Liver (tissue), 8 donors: ENCODE measurements at regions not wholly inside any gene's neighbourhood (a gene's known extent, or its start where the extent isn't known, plus 50 kb on each side); places are given as distances from the start of the nearest gene placed in this dataset.

Source experiments
- DNase-seq: peaks from one replicate; pipeline ENCODE4 v3.0.0-alpha.2; 2017; ENCODE audit warnings: low spot score
- H3K27ac ChIP-seq, 2 donors: one replicate each; pipeline ENCODE4 v1.7.0; 2013; ENCODE audit warnings: inconsistent platforms in 2 of 2, low read length in 2 of 2, control low read depth in 1 of 2, low read depth in 1 of 2, mild to moderate bottlenecking in 1 of 2
- H3K27me3 ChIP-seq, 4 donors: one replicate each; pipeline versions ENCODE4 v1.6.1 to v1.7.0; 2013; ENCODE audit warnings: low read length in 3 of 4, inconsistent platforms in 1 of 4, mild to moderate bottlenecking in 1 of 4, moderate library complexity in 1 of 4; ENCODE audit not compliant: control insufficient read depth in 4 of 4, insufficient read depth in 4 of 4
- H3K36me3 ChIP-seq, 4 donors: one replicate each; pipeline versions ENCODE4 v1.6.1 to v1.7.0; 2013; ENCODE audit warnings: low read length in 3 of 4, mild to moderate bottlenecking in 3 of 4, low read depth in 1 of 4, moderate library complexity in 1 of 4; ENCODE audit not compliant: control insufficient read depth in 4 of 4, insufficient read depth in 3 of 4
- H3K4me1 ChIP-seq, 4 donors: one replicate each; pipeline versions ENCODE4 v1.6.1 to v1.7.0; 2013; ENCODE audit warnings: low read length in 3 of 4, mild to moderate bottlenecking in 3 of 4, moderate library complexity in 1 of 4; ENCODE audit not compliant: control insufficient read depth in 4 of 4, insufficient read depth in 4 of 4
- H3K4me3 ChIP-seq, 3 donors: one replicate each; pipeline versions ENCODE4 v1.6.1 to v1.7.0; 2013; ENCODE audit warnings: low read length in 3 of 3, control low read depth in 1 of 3, low read depth in 1 of 3, mild to moderate bottlenecking in 1 of 3
- H3K9ac ChIP-seq, 2 donors: one replicate each; pipeline ENCODE4 v1.7.0; 2013; ENCODE audit warnings: low read length in 2 of 2, mild to moderate bottlenecking in 2 of 2, moderate library complexity in 2 of 2, control low read depth in 1 of 2, low read depth in 1 of 2
- H3K9me3 ChIP-seq, 4 donors: one replicate each; pipeline versions ENCODE4 v1.6.1 to v1.7.0; 2013; ENCODE audit warnings: low read length in 3 of 4; ENCODE audit not compliant: control insufficient read depth in 4 of 4
- EGR1 ChIP-seq, 2 donors: IDR thresholded peaks; 2 replicates each; pipeline ENCODE4 v1.6.1; 2016 to 2018; ENCODE audit warnings: antibody characterized with exemption in 2 of 2, low read depth in 2 of 2
- FOXA1 ChIP-seq: IDR thresholded peaks from 2 replicates; pipeline ENCODE4 v1.6.1; 2016; ENCODE audit warnings: antibody characterized with exemption
- FOXA2 ChIP-seq: IDR thresholded peaks from 2 replicates; pipeline ENCODE4 v1.6.1; 2016; ENCODE audit warnings: antibody characterized with exemption
- GABPA ChIP-seq, 2 donors: IDR thresholded peaks in 1 of 2; conservative IDR thresholded peaks in 1 of 2; 2 replicates each; pipeline ENCODE4 v1.6.1; 2016; ENCODE audit warnings: antibody characterized with exemption in 2 of 2, mild to moderate bottlenecking in 1 of 2, moderate library complexity in 1 of 2
- HNF4A ChIP-seq, 2 donors: conservative IDR thresholded peaks; 2 replicates each; pipeline ENCODE4 v1.6.1; 2016; ENCODE audit warnings: antibody characterized with exemption in 2 of 2, mild to moderate bottlenecking in 2 of 2
- HNF4G ChIP-seq: IDR thresholded peaks from 2 replicates; pipeline ENCODE4 v1.6.1; 2016; ENCODE audit warnings: antibody characterized with exemption
- JUND ChIP-seq, 2 donors: IDR thresholded peaks; 2 replicates each; pipeline ENCODE4 v1.6.1; 2016; ENCODE audit warnings: antibody characterized with exemption in 2 of 2
- NR2F2 ChIP-seq: IDR thresholded peaks from 2 replicates; pipeline ENCODE4 v1.6.1; 2016; ENCODE audit warnings: antibody characterized with exemption
- RAD21 ChIP-seq, 2 donors: IDR thresholded peaks; 2 replicates each; pipeline ENCODE4 v1.6.1; 2016; ENCODE audit warnings: antibody characterized with exemption in 2 of 2, mild to moderate bottlenecking in 2 of 2
- RXRA ChIP-seq, 2 donors: IDR thresholded peaks; 2 replicates each; pipeline ENCODE4 v1.6.1; 2017 to 2018; ENCODE audit warnings: antibody characterized with exemption in 2 of 2, mild to moderate bottlenecking in 1 of 2
- SP1 ChIP-seq: IDR thresholded peaks from 2 replicates; pipeline ENCODE4 v1.6.1; 2018; ENCODE audit warnings: antibody characterized with exemption, mild to moderate bottlenecking
- TAF1 ChIP-seq: conservative IDR thresholded peaks from 2 replicates; pipeline ENCODE4 v1.6.1; 2016; ENCODE audit warnings: antibody characterized with exemption, mild to moderate bottlenecking
- YY1 ChIP-seq: IDR thresholded peaks from 2 replicates; pipeline ENCODE4 v1.6.1; 2016; ENCODE audit warnings: antibody characterized with exemption, mild to moderate bottlenecking
- WGBS: extraction: QIAGEN DNeasy Blood & Tissue Kit; methylation state at CpG from one replicate; pipeline ENCODE4 v1.1.7; 2013; 5-methylcytosine and 5-hydroxymethylcytosine counted together
- TF ChIP-seq, protein P1 (sequence below): IDR thresholded peaks from 2 replicates; pipeline ENCODE4 v1.6.1; 2016; ENCODE audit warnings: antibody characterized with exemption
- TF ChIP-seq, protein P2 (sequence below): IDR thresholded peaks from 2 replicates; pipeline ENCODE4 v1.6.1; 2016; ENCODE audit warnings: antibody characterized with exemption, mild to moderate bottlenecking
- TF ChIP-seq, protein P3 (sequence below): fragments of 150-350 bp; IDR thresholded peaks from 2 replicates; pipeline ENCODE4 v1.5.1; 2017; ENCODE audit warnings: improper control_type of control experiment, low read depth, low read length; ENCODE audit not compliant: missing input control
- TF ChIP-seq, protein P4 (sequence below): IDR thresholded peaks from 2 replicates; pipeline ENCODE4 v1.6.1; 2016; ENCODE audit warnings: antibody characterized with exemption
- TF ChIP-seq, protein P5 (sequence below): IDR thresholded peaks from 2 replicates; pipeline ENCODE4 v1.6.1; 2016; ENCODE audit warnings: antibody characterized with exemption
- donor health status: healthy.
- donor health status: healthy.
- donor health status: healthy.
- donor health status: healthy.
- donor health status: healthy.

DNA sequence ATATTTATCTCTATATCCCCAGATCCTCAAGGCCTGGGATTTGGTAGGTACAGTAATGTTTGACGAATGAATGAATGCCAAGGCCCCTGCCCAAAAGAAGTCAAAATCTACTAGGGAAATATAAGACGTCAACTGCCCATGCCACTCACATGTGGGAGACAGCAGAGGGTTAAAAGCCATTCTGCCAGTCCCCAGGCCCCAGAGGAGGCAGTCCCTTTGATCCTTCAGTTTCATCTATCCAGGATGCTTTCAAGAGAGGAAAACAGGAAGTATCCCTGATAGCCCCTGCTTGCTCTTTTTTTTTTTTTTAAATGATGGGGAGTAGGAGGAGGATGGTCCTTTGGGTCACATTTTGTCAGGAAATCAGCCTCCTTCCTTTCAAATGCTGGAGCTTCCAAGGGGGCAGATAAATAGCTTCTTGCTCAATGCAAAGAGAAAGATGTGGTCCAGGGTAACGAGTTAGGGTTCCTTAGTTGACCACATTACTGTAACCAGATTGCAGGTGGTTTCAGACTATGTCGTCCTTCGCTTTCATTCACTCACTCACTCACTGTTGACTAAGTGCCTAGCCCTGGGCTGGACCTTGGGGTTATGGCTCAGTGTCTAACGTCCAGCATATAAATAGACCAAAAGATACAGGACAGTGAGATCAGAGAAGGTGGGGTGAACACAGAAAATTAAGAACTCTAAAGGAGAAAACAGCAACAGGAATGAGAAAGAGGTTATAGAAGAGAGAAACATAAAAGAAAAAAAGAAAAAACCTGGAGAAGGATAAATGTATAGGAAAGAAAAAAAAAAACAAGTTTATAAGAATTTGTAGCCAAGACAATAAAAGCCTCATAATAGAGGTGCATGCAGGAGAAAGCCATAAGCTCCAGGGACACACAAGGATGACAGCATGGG is 64.6 kb upstream of the PIM1 start:
- H3K36me3 ChIP-seq, result no peaks in the 10 kb centered on the region
- H3K4me1 ChIP-seq, result peaks cover 6 to 38% (median 20%) of the 10 kb centered on the region in 4 donors
- no peaks in the 10 kb centered on the region for H3K9me3 ChIP-seq
- no peak overlapping the region for H3K4me3 ChIP-seq
- no peak overlapping the region for H3K9ac ChIP-seq
- H3K27ac ChIP-seq, result peak overlapping the region; percentile 84 to 91
- WGBS, result 79% methylated on average over 6 of the region's 6 CpGs
- no peaks in the 10 kb centered on the region for H3K27me3 ChIP-seq
- no peak for TF ChIP-seq FOXA2
- TF ChIP-seq JUND (IDR thresholded peaks at IDR 0.05), result no peak
- TF ChIP-seq, protein P1, sequence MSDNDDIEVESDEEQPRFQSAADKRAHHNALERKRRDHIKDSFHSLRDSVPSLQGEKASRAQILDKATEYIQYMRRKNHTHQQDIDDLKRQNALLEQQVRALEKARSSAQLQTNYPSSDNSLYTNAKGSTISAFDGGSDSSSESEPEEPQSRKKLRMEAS, result no peak
- TF ChIP-seq FOXA1, result no peak
- TF ChIP-seq, protein P2, sequence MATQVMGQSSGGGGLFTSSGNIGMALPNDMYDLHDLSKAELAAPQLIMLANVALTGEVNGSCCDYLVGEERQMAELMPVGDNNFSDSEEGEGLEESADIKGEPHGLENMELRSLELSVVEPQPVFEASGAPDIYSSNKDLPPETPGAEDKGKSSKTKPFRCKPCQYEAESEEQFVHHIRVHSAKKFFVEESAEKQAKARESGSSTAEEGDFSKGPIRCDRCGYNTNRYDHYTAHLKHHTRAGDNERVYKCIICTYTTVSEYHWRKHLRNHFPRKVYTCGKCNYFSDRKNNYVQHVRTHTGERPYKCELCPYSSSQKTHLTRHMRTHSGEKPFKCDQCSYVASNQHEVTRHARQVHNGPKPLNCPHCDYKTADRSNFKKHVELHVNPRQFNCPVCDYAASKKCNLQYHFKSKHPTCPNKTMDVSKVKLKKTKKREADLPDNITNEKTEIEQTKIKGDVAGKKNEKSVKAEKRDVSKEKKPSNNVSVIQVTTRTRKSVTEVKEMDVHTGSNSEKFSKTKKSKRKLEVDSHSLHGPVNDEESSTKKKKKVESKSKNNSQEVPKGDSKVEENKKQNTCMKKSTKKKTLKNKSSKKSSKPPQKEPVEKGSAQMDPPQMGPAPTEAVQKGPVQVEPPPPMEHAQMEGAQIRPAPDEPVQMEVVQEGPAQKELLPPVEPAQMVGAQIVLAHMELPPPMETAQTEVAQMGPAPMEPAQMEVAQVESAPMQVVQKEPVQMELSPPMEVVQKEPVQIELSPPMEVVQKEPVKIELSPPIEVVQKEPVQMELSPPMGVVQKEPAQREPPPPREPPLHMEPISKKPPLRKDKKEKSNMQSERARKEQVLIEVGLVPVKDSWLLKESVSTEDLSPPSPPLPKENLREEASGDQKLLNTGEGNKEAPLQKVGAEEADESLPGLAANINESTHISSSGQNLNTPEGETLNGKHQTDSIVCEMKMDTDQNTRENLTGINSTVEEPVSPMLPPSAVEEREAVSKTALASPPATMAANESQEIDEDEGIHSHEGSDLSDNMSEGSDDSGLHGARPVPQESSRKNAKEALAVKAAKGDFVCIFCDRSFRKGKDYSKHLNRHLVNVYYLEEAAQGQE, result no peak
- no peak for DNase-seq

DNA sequence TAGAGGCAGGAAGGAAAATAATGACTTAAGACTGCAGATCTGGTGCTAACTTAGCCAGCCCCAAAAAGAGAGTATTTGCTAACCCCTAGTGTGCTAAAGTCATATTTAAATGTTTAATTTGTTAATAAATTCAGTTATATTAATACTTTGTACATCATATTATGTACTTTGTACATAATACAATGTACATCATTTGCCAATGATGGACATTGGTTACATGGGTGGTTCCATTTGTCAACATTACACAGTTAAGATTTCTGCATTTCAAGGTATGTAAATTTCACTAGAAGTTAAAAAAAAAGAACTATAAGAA is 63.9 kb upstream of the PIM1 start:
- TF ChIP-seq, protein P2, result no peak
- no peak for TF ChIP-seq EGR1 (IDR thresholded peaks at IDR 0.05; ENCODE audit: low read depth in 2 of 2)
- no peak for TF ChIP-seq FOXA2
- TF ChIP-seq, protein P3, sequence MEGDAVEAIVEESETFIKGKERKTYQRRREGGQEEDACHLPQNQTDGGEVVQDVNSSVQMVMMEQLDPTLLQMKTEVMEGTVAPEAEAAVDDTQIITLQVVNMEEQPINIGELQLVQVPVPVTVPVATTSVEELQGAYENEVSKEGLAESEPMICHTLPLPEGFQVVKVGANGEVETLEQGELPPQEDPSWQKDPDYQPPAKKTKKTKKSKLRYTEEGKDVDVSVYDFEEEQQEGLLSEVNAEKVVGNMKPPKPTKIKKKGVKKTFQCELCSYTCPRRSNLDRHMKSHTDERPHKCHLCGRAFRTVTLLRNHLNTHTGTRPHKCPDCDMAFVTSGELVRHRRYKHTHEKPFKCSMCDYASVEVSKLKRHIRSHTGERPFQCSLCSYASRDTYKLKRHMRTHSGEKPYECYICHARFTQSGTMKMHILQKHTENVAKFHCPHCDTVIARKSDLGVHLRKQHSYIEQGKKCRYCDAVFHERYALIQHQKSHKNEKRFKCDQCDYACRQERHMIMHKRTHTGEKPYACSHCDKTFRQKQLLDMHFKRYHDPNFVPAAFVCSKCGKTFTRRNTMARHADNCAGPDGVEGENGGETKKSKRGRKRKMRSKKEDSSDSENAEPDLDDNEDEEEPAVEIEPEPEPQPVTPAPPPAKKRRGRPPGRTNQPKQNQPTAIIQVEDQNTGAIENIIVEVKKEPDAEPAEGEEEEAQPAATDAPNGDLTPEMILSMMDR, result no peak
- TF ChIP-seq TAF1, result no peak
- TF ChIP-seq, protein P1, result no peak
- TF ChIP-seq HNF4G, result no peak
- TF ChIP-seq, protein P4, sequence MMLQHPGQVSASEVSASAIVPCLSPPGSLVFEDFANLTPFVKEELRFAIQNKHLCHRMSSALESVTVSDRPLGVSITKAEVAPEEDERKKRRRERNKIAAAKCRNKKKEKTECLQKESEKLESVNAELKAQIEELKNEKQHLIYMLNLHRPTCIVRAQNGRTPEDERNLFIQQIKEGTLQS, result no peak
- no peak for TF ChIP-seq JUND (IDR thresholded peaks at IDR 0.05)
- TF ChIP-seq FOXA1, result no peak
- no peak for TF ChIP-seq YY1
- no peak for TF ChIP-seq RAD21 (IDR thresholded peaks at IDR 0.05)
- TF ChIP-seq GABPA (IDR thresholded peaks at IDR 0.05 in 1 of 2, conservative IDR thresholded peaks at IDR 0.05 in 1 of 2), result no peak
- TF ChIP-seq, protein P5, sequence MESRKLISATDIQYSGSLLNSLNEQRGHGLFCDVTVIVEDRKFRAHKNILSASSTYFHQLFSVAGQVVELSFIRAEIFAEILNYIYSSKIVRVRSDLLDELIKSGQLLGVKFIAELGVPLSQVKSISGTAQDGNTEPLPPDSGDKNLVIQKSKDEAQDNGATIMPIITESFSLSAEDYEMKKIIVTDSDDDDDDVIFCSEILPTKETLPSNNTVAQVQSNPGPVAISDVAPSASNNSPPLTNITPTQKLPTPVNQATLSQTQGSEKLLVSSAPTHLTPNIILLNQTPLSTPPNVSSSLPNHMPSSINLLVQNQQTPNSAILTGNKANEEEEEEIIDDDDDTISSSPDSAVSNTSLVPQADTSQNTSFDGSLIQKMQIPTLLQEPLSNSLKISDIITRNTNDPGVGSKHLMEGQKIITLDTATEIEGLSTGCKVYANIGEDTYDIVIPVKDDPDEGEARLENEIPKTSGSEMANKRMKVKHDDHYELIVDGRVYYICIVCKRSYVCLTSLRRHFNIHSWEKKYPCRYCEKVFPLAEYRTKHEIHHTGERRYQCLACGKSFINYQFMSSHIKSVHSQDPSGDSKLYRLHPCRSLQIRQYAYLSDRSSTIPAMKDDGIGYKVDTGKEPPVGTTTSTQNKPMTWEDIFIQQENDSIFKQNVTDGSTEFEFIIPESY, result no peak
- no peak for TF ChIP-seq RXRA (IDR thresholded peaks at IDR 0.05)
- TF ChIP-seq SP1, result no peak
- no peak for TF ChIP-seq HNF4A (conservative IDR thresholded peaks at IDR 0.05)
- TF ChIP-seq NR2F2, result no peak
- Histone ChIP-seq H3K36me3 (no peaks in the 10 kb centered on the region), H3K9ac (no peak overlapping the region), H3K27me3 (no peaks in the 10 kb centered on the region), H3K4me3 (no peak overlapping the region), H3K4me1 (peaks cover 6 to 38% (median 20%) of the 10 kb centered on the region in 4 donors), H3K27ac (no peak overlapping the region), H3K9me3 (no peaks in the 10 kb centered on the region)
- no peak for DNase-seq
